K562 (cell line): ENCODE measurements at regions not wholly inside any gene's neighbourhood (a gene's known extent, or its start where the extent isn't known, plus 50 kb on each side); places are given as distances from the start of the nearest gene placed in this dataset.

Source experiments
- ATAC-seq: fragments of 200-7000 bp; cut with Tn5 transposase; 3 replicates; pipeline ENCODE4 v1.9.1; 2020; ENCODE audit warnings: moderate library complexity
- BruUV-seq: library from RNA; stranded (reverse); fragments of 400-500 nt; replicated peaks from 2 replicates; lab custom pipeline; 2021; lab: Mats Ljungman, UMichigan
- CTCF ChIA-PET: fragments of 300-600 bp; formaldehyde crosslinking; extraction: SDS; loops from one replicate; lab custom pipeline; 2021; ENCODE audit warnings: low intra/inter-chr PET ratio; lab: Yijun Ruan, JAX
- POLR2A ChIA-PET: fragments of 300-600, 350-650 bp; sonication (Branson Sonifier 250); formaldehyde crosslinking; extraction: SDS; loops from one replicate; lab custom pipeline; 2021; ENCODE audit warnings: antibody characterized with exemption, inconsistent platforms; lab: Yijun Ruan, JAX
- DNase-seq, 4 experiments: peaks; one replicate each; pipeline versions ENCODE4 v3.0.0 to v3.0.0-alpha.2; 2011 to 2018; ENCODE audit warnings: low spot score in 3 of 4, mixed read lengths in 3 of 4; ENCODE audit errors: extremely low read depth in 1 of 4
- FAIRE-seq: peaks from 2 replicates; lab custom pipeline; 2011; peaks lifted over from hg19 to GRCh38; lab: Jason Lieb, UNC
- H2AFZ ChIP-seq: 2 replicates; pipeline ENCODE4 v1.6.0; 2011; ENCODE audit warnings: low read depth, low read length, control low read depth, inconsistent platforms
- H3K27ac ChIP-seq: fragments of 200-600 bp; 3 replicates; pipeline ENCODE4 v1.8.0; 2011; ENCODE audit warnings: low read depth, mild to moderate bottlenecking, control low read depth, inconsistent platforms, low read length, moderate library complexity, mixed read lengths; ENCODE audit errors: extremely low read depth
- H3K27me3 ChIP-seq, 2 experiments: fragments of 300-600 bp in 1 of 2; 2 replicates in 1 of 2; 3 replicates in 1 of 2; pipeline versions ENCODE4 v1.6.0 to v1.8.0; 2011; ENCODE audit warnings: inconsistent platforms in 2 of 2, low read length in 2 of 2, mild to moderate bottlenecking in 1 of 2, mixed read lengths in 1 of 2, moderate library complexity in 1 of 2; ENCODE audit not compliant: control insufficient read depth in 2 of 2, insufficient read depth in 2 of 2
- H3K36me3 ChIP-seq: fragments of 300-600 bp; 3 replicates; pipeline ENCODE4 v1.8.0; 2011; ENCODE audit warnings: mild to moderate bottlenecking, low read length, inconsistent platforms; ENCODE audit not compliant: control insufficient read depth, insufficient read depth
- H3K4me1 ChIP-seq, 2 experiments: fragments of 200-600 bp in 1 of 2; replicated peaks in 1 of 2; 2 replicates in 1 of 2; 3 replicates in 1 of 2; pipeline versions ENCODE4 v1.5.1 to v1.8.0; 2011; ENCODE audit warnings: inconsistent platforms in 2 of 2, low read length in 2 of 2, mild to moderate bottlenecking in 1 of 2, mixed read lengths in 1 of 2, moderate library complexity in 1 of 2; ENCODE audit not compliant: control insufficient read depth in 2 of 2, insufficient read depth in 2 of 2
- H3K4me2 ChIP-seq: 2 replicates; pipeline ENCODE4 v1.6.1; 2011; ENCODE audit warnings: low read length, control low read depth, inconsistent platforms, mixed read lengths; ENCODE audit not compliant: insufficient read depth
- H3K4me3 ChIP-seq: fragments of 200-600 bp; sonication (generic), shearing (Covaris generic); 2 replicates; pipeline ENCODE4 v1.5.1; 2016; ENCODE audit warnings: control low read depth, inconsistent platforms
- H3K79me2 ChIP-seq: fragments of 200-600 bp; 3 replicates; pipeline ENCODE4 v1.8.0; 2011; ENCODE audit warnings: low read length, inconsistent platforms; ENCODE audit not compliant: control insufficient read depth, insufficient read depth
- H3K9ac ChIP-seq, 2 experiments: 2 replicates each; pipeline versions ENCODE4 v1.6.0 to v1.6.1; 2011; ENCODE audit warnings: low read depth in 2 of 2, low read length in 2 of 2, control low read depth in 1 of 2, inconsistent platforms in 1 of 2, mild to moderate bottlenecking in 1 of 2, mixed read lengths in 1 of 2; ENCODE audit not compliant: insufficient read depth in 1 of 2
- H3K9me1 ChIP-seq: one replicate; pipeline ENCODE4 v1.6.0; 2011; ENCODE audit warnings: inconsistent platforms, mild to moderate bottlenecking, low read length, moderate library complexity; ENCODE audit not compliant: control insufficient read depth, insufficient read depth
- H3K9me3 ChIP-seq: replicated peaks from 2 replicates; pipeline ENCODE4 v1.5.1; 2011; ENCODE audit warnings: low read depth, low read length, inconsistent platforms; ENCODE audit not compliant: control insufficient read depth, insufficient read depth
- H4K20me1 ChIP-seq: replicated peaks from 2 replicates; pipeline ENCODE4 v1.6.1; 2011; ENCODE audit warnings: low read length, inconsistent platforms, mixed read lengths; ENCODE audit not compliant: control insufficient read depth, insufficient read depth
- CBX3 ChIP-seq, 2 experiments: IDR thresholded peaks; 1 replicate in 1 of 2; 2 replicates in 1 of 2; pipeline ENCODE4 v1.6.1; 2012; ENCODE audit warnings: inconsistent platforms in 2 of 2, low read length in 2 of 2, borderline replicate concordance in 1 of 2, control low read depth in 1 of 2
- CREB3L1 ChIP-seq: fragments of 450-650 bp; IDR thresholded peaks from 2 replicates; pipeline ENCODE4 v1.6.1; 2014; ENCODE audit warnings: low read depth, mild to moderate bottlenecking, moderate library complexity, borderline replicate concordance
- NR2C2 ChIP-seq, 2 experiments: fragments of 200-800 bp in 1 of 2; sonication (Bioruptor generic) in 1 of 2; sonication (generic) in 1 of 2; formaldehyde crosslinking in 1 of 2; IDR thresholded peaks; 2 replicates each; pipeline versions ENCODE4 v1.6.1 to v1.8.0; 2016 to 2022; ENCODE audit warnings: mild to moderate bottlenecking in 1 of 2, missing compliant biosample characterization in 1 of 2, missing genetic modification characterization in 1 of 2, missing genetic modification reagents in 1 of 2
- PATZ1 ChIP-seq: fragments of 250-450 bp; sonication (Bioruptor Pico); IDR thresholded peaks from 2 replicates; pipeline ENCODE4 v1.5.0; 2020; ENCODE audit warnings: mild to moderate bottlenecking, borderline replicate concordance
- ZFP91 ChIP-seq: sonication (generic); formaldehyde crosslinking; IDR thresholded peaks from 2 replicates; pipeline ENCODE4 v1.8.0; 2022; ENCODE audit warnings: mild to moderate bottlenecking, missing genetic modification reagents
- ZNF764 ChIP-seq: fragments of 250-450 bp; sonication (Bioruptor Pico); IDR thresholded peaks from 2 replicates; pipeline ENCODE4 v1.4.0; 2020; ENCODE audit warnings: low read depth, mild to moderate bottlenecking, moderate library complexity
- ZNF766 ChIP-seq: fragments of 200-800 bp; sonication (Bioruptor generic); conservative IDR thresholded peaks from 2 replicates; pipeline ENCODE4 v1.6.1; 2016; ENCODE audit warnings: missing genetic modification characterization, missing compliant biosample characterization
- WGBS: fragments of 100-300 bp; shearing (Covaris generic); methylation state at CpG from one replicate; pipeline ENCODE4 v1.1.6; 2016; ENCODE audit warnings: low coverage, mixed read lengths; ENCODE audit not compliant: insufficient coverage; ENCODE audit errors: missing lambda C conversion rate; 5-methylcytosine and 5-hydroxymethylcytosine counted together
- in situ Hi-C: fragments of 300-500 bp; cut with MboI; formaldehyde crosslinking; loops from 4 replicates; pipeline ENCODE4 v1.15.0; 2018; ENCODE audit warnings: inconsistent platforms, mixed read lengths
- intact Hi-C: fragments of 100-400 bp; cut with micrococcal nuclease; formaldehyde crosslinking; loops from 2 replicates; pipeline ENCODE4 v1.14.2; 2022

- TF ChIP-seq PATZ1 (CRISPR knock-in tag): no peak
- no peak for TF ChIP-seq NR2C2 (CRISPR knock-in tag; IDR thresholded peaks at IDR 0.05)
- TF ChIP-seq NR2C2 (tag; IDR thresholded peaks at IDR 0.05): no peak
- TF ChIP-seq, all 486 proteins: peak for 0
These were observed 688.6 kb upstream of the SLC10A2 start (continued) for GRCh38 chr13:103754783-103755182.

- POLR2A ChIA-PET: no interaction called here
- no peak for ATAC-seq
- TF ChIP-seq CREB3L1 (no peak), ZFP91 (CRISPR knock-in tag) (no peak), ZNF764 (CRISPR knock-in tag) (no peak), ZNF766 (no peak), CBX3 (IDR thresholded peaks at IDR 0.05; ENCODE audit: borderline replicate concordance in 1 of 2, low read length in 2 of 2) (no peak)
- TF ChIP-seq, all 486 proteins: peak for 0
- Histone ChIP-seq H3K79me2 (no peaks in the 10 kb centered on the region), H3K27me3 (no peaks in the 10 kb centered on the region), H3K9me1 (no peaks in the 10 kb centered on the region), H3K9me3 (no peaks in the 10 kb centered on the region), H3K4me2 (no peak overlapping the region), H2AFZ (no peak overlapping the region), H3K4me1 (no peaks in the 10 kb centered on the region), H4K20me1 (no peaks in the 10 kb centered on the region), H3K36me3 (no peaks in the 10 kb centered on the region), H3K4me3 (no peak overlapping the region), H3K27ac (no peak overlapping the region), H3K9ac (no peak overlapping the region)
- CTCF ChIA-PET: no interaction called here
- no TSS peak for BruUV-seq
- DNase-seq (no peak), FAIRE-seq (no peak)
- intact Hi-C loops (no loop called here), in situ Hi-C loops (no loop called here)
- 0% methylated on average over 2 of the region's 2 CpGs for WGBS
These were observed 668.6 kb upstream of the SLC10A2 start for GRCh38 chr13:103734837-103735236.
